Fibroblast of the aortic adventitia (primary cell): ENCODE measurements at regions not wholly inside any gene's neighbourhood (a gene's known extent, or its start where the extent isn't known, plus 50 kb on each side); places are given as distances from the start of the nearest gene placed in this dataset.

Source experiments
- DNase-seq: peaks from one replicate; pipeline ENCODE4 v3.0.0-alpha.2; 2010; ENCODE audit warnings: low read depth
- H3K4me3 ChIP-seq: 2 replicates; pipeline ENCODE4 v1.5.1; 2011; ENCODE audit warnings: low read depth, mild to moderate bottlenecking, control low read depth, low read length, moderate library complexity
- TF ChIP-seq, protein P1 (sequence below): IDR thresholded peaks from 2 replicates; pipeline ENCODE4 v1.5.1; 2011; ENCODE audit warnings: mild to moderate bottlenecking, low read length, control low read depth, inconsistent platforms; ENCODE audit not compliant: insufficient read depth

DNA sequence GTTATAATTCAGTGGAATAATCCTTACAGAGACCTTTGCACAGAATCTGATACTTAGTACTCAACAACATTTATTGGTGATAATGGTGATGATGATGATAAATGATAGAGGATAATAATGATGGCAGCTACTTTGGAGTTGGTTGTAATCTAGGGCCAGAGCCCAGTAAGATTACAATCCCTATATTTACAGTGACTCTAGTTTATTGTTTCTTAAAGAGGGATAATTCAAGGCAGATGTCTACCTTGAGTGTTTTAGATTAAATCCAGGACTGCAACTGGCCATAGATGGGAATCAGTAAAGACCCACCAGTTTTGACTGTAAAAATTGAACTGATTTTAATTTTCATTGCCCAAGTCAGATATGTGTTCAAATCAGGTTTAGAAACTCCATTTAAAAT is 813.9 kb upstream of the CNTNAP5 start:
- DNase-seq: no peak
- H3K4me3 ChIP-seq: no peak overlapping the region
- TF ChIP-seq, protein P1, sequence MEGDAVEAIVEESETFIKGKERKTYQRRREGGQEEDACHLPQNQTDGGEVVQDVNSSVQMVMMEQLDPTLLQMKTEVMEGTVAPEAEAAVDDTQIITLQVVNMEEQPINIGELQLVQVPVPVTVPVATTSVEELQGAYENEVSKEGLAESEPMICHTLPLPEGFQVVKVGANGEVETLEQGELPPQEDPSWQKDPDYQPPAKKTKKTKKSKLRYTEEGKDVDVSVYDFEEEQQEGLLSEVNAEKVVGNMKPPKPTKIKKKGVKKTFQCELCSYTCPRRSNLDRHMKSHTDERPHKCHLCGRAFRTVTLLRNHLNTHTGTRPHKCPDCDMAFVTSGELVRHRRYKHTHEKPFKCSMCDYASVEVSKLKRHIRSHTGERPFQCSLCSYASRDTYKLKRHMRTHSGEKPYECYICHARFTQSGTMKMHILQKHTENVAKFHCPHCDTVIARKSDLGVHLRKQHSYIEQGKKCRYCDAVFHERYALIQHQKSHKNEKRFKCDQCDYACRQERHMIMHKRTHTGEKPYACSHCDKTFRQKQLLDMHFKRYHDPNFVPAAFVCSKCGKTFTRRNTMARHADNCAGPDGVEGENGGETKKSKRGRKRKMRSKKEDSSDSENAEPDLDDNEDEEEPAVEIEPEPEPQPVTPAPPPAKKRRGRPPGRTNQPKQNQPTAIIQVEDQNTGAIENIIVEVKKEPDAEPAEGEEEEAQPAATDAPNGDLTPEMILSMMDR: no peak

DNA sequence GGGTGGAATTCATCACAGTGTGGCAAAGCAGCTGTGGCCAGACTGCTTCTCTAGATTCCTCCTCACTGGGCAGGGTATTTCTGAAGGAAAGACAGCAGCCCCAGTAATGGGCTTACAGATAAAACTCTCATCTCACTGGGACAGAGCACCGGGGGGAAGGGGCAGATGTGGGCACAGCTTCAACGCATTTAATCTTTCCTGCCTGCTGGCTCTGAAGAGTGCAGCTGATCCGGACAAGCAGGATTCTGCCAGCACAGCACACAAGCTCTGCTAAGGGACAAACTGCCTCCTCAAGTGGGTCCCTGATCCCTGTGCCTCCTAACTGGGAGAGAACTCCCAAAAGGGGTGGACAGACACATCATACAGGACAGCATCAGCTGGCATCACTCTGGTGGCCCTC is 779.9 kb upstream of the CNTNAP5 start:
- TF ChIP-seq, protein P1: no peak
- H3K4me3 ChIP-seq: no peak overlapping the region
- DNase-seq: no peak

DNA sequence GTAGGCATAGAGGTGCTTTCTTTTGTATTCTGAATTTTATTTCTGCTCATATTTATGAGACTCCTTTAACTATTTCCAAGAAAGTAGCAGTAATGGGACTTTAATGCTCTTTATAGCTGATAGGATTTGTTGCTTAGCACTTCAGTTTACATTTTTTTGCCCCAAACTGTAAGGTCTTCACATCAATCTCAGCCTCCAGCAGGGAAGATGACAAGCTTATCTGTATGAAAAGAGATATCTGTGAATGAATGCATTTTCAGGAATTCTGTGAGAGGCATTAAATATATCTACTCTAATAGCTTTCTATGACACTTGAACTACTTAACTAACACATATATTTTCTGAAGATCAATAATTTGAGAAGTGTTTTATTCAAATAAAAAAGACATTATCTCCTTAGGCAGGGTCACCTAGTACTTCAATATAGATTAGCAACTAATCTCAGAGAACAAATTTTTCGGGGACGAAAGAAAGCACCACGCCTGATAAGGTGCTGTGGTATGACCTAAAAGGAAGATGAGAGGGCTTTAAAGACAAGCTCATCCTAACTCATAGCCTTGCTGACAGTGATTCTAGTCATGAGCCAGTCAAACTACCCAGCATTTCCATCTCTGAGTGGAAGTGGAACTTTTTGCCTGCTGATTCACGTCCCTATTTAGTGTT is 766.1 kb upstream of the CNTNAP5 start:
- no peak overlapping the region for H3K4me3 ChIP-seq
- no peak for DNase-seq
- TF ChIP-seq, protein P1: no peak

DNA sequence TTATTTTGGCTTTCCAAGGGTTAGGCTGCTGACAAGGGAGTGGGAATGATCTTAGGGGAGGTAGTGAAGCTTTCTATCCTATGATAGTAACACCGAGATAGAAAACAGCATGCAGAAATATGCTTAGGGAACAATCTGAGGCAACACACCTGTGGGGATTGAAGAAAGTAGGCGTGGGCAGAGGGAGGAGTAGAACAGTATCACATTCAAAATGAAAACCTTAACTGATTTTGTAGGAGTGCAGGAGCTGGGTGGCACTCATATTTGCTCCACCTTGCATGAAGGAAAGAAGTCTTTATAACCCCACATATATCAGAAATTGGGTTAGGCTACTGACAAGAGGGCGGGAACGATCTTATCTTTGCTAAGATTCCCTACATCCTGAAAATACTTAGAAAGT is 762.2 kb upstream of the CNTNAP5 start:
- TF ChIP-seq, protein P1: no peak
- no peak for DNase-seq
- no peak overlapping the region for H3K4me3 ChIP-seq

DNA sequence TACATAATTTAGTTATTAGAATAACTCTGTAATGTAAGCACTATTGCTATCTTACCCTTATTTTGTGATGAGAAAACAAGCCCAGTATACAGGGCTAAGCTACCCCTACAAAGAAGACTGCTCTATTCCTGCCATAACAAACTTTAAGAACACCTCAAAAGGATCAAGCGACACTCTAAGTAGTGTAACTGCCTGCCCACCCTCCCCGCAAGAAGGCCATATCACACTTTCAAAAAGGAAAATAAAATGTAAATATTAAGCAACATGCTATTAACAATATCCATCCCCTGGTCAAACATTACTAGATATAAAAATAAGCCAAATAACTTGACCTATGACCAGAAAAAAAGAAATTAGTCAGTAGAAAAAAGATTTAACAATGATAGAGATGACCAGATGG is 741.7 kb upstream of the CNTNAP5 start:
- TF ChIP-seq, protein P1: no peak
- DNase-seq: no peak
- no peak overlapping the region for H3K4me3 ChIP-seq

DNA sequence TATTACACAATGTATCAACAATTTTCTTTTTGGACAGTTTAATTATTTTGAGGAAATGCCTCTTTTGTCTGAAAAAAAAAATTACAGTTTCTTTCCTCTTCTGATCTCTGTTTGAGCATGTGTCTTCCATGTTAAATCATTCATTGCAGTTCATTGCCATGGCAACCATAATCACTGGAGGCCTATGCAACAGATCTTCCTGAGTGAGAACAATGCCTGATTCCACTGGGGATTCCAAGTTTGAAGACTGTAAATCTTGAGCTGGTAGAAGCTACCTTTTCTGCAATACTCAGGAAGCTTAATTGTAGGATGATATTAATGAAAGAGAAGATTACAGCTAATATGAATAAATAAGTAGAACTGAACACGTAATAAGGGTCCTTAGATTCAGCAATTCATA is 721.4 kb upstream of the CNTNAP5 start:
- H3K4me3 ChIP-seq: no peak overlapping the region
- TF ChIP-seq, protein P1: no peak
- no peak for DNase-seq
